Heart left ventricle (tissue), 13 donors: ENCODE measurements at regions not wholly inside any gene's neighbourhood (a gene's known extent, or its start where the extent isn't known, plus 50 kb on each side); places are given as distances from the start of the nearest gene placed in this dataset.

ENCODE experiments used
- CTCF ChIP-seq, 12 donors: fragments of 200-600 bp; sonication (generic) in 4 of 12; IDR thresholded peaks; one replicate each; pipeline versions ENCODE4 v1.5.0 to v1.8.0; 2018 to 2022; ENCODE audit warnings: antibody characterized with exemption in 12 of 12, mild to moderate bottlenecking in 5 of 12
- POLR2A ChIP-seq, 2 donors: fragments of 450-650 bp; IDR thresholded peaks; one replicate each; pipeline ENCODE4 v1.6.1; 2017; ENCODE audit warnings: antibody characterized with exemption in 2 of 2, mild to moderate bottlenecking in 2 of 2, moderate library complexity in 2 of 2
- donor health status: ischemic (EF 13 %, LVEDD 7.1; RV severe dilation, severe dysfunction).
- donor health status: DM: no; HTN: yes; CAD: no.
- donor health status: DM: no; HTN: no; CAD: no.
- donor health status: ischemic (EF 25% LVEDD 6.9; RV normal size, moderate dysfunction).
- donor health status: ischemic (EF 25% LVEDD 5.7; RV mildly dilated, moderate dysfunction).
- donor health status: ischemic (EF 35%, LVEDD 5.7; RV mildly dilated, moderate dysfunction).
- donor health status: nonischemic (EF 11% LVEDD 7.7; RV severe dilation, severe dysfunction).
- donor health status: DM: yes; HTN: yes; CAD: no.
- donor health status: PGD.
- donor health status: ischemic (EF 29% LVEDD 5.4; RV normal size, mild dysfunction).
- donor health status: nonischemic (EF 23%, LVEDD 6.1; RV moderate dilation, normal function).

GRCh38 chr10:20948686-20949327 is 51.7 kb upstream of the NEBL start:
- TF ChIP-seq CTCF (IDR thresholded peaks at IDR 0.05) (no peak), POLR2A (IDR thresholded peaks at IDR 0.05) (no peak)
